Left lung (tissue), 4 donors: ENCODE measurements at regions not wholly inside any gene's neighbourhood (a gene's known extent, or its start where the extent isn't known, plus 50 kb on each side); places are given as distances from the start of the nearest gene placed in this dataset.

Experiments
- ATAC-seq: fragments of 200-7000 bp; cut with Tn5 transposase; one replicate; pipeline ENCODE4 v1.9.1; 2020; ENCODE audit warnings: moderate library complexity
- DNase-seq, 4 donors: peaks; one replicate each; pipeline ENCODE4 v3.0.0-alpha.2; 2013 to 2020
- H3K27ac ChIP-seq, 2 donors: fragments of 200-600 bp; sonication (generic) in 1 of 2; one replicate each; pipeline versions ENCODE4 v1.5.0 to v1.8.0; 2020 to 2021
- H3K27me3 ChIP-seq, 2 donors: fragments of 200-600 bp; sonication (generic) in 1 of 2; one replicate each; pipeline versions ENCODE4 v1.5.0 to v1.8.0; 2020 to 2021
- H3K36me3 ChIP-seq, 2 donors: fragments of 200-600 bp; sonication (generic) in 1 of 2; one replicate each; pipeline versions ENCODE4 v1.5.0 to v1.8.0; 2020 to 2021
- H3K4me1 ChIP-seq, 2 donors: fragments of 200-600 bp; one replicate each; pipeline ENCODE4 v1.8.0; 2021
- H3K4me3 ChIP-seq, 2 donors: fragments of 200-600 bp; sonication (generic) in 1 of 2; one replicate each; pipeline versions ENCODE4 v1.5.0 to v1.8.0; 2020 to 2021; ENCODE audit warnings: mild to moderate bottlenecking in 1 of 2
- H3K9me3 ChIP-seq, 2 donors: fragments of 200-600 bp; sonication (generic) in 1 of 2; one replicate each; pipeline versions ENCODE4 v1.5.0 to v1.8.0; 2020 to 2021
- CTCF ChIP-seq, 2 donors: fragments of 200-600 bp; sonication (generic) in 1 of 2; IDR thresholded peaks; one replicate each; pipeline versions ENCODE4 v1.5.0 to v1.8.0; 2021; ENCODE audit warnings: antibody characterized with exemption in 2 of 2
- intact Hi-C, 2 donors: fragments of 100-400 bp; cut with DNase I; formaldehyde crosslinking; loops; one replicate each; pipeline versions ENCODE4 v1.11.2 to v1.14.2; 2022
- donor health status: DM: no; HTN: yes; CAD: no.
- donor health status: DM: no; HTN: no; CAD: no.

GRCh38 chr2:30373881-30374302 is 73.2 kb upstream of the LCLAT1 start:
- no peaks in the 10 kb centered on the region for H3K36me3 ChIP-seq
- ATAC-seq (no peak), DNase-seq (no peak)
- intact Hi-C loops = no loop called here
- H3K27ac ChIP-seq = peak overlapping the region in 1 of 2 donors; percentile 23
- H3K4me1 ChIP-seq = no peaks in the 10 kb centered on the region
- H3K27me3 ChIP-seq = no peaks in the 10 kb centered on the region
- no peak overlapping the region for H3K4me3 ChIP-seq
- no peak for TF ChIP-seq CTCF (IDR thresholded peaks at IDR 0.05)
- H3K9me3 ChIP-seq = no peaks in the 10 kb centered on the region

- ATAC-seq = no peak
- Histone ChIP-seq H3K4me3 (no peak overlapping the region), H3K4me1 (no peaks in the 10 kb centered on the region), H3K36me3 (no peaks in the 10 kb centered on the region), H3K9me3 (no peaks in the 10 kb centered on the region), H3K27me3 (no peaks in the 10 kb centered on the region), H3K27ac (no peak overlapping the region)
- no peak for DNase-seq
- intact Hi-C loops = no loop called here
- no peak for TF ChIP-seq CTCF (IDR thresholded peaks at IDR 0.05)
These were observed 72.7 kb upstream of the LCLAT1 start for GRCh38 chr2:30374380-30374779.

GRCh38 chr2:30375915-30376314 is 71.1 kb upstream of the LCLAT1 start:
- Histone ChIP-seq H3K4me3 (no peak overlapping the region), H3K27ac (no peak overlapping the region), H3K27me3 (no peaks in the 10 kb centered on the region), H3K4me1 (no peaks in the 10 kb centered on the region), H3K9me3 (no peaks in the 10 kb centered on the region), H3K36me3 (no peaks in the 10 kb centered on the region)
- no peak for TF ChIP-seq CTCF (IDR thresholded peaks at IDR 0.05)
- DNase-seq = no peak
- intact Hi-C loops = no loop called here
- ATAC-seq = no peak

GRCh38 chr2:30379481-30379880 is 67.6 kb upstream of the LCLAT1 start:
- intact Hi-C loops = no loop called here

GRCh38 chr2:30380824-30381223 is 66.2 kb upstream of the LCLAT1 start:
- intact Hi-C loops = no loop called here
- no peak overlapping the region for H3K4me3 ChIP-seq
- H3K36me3 ChIP-seq = no peaks in the 10 kb centered on the region
- ATAC-seq = no peak
- DNase-seq = no peak
- TF ChIP-seq CTCF (IDR thresholded peaks at IDR 0.05) = no peak
- no peaks in the 10 kb centered on the region for H3K4me1 ChIP-seq
- H3K27me3 ChIP-seq = no peaks in the 10 kb centered on the region
- no peaks in the 10 kb centered on the region for H3K9me3 ChIP-seq
- H3K27ac ChIP-seq = no peak overlapping the region

More at GRCh38 chr2:30379481-30379880, 67.6 kb upstream of the LCLAT1 start:
- H3K4me1 ChIP-seq = no peaks in the 10 kb centered on the region
- no peaks in the 10 kb centered on the region for H3K27me3 ChIP-seq
- H3K36me3 ChIP-seq = no peaks in the 10 kb centered on the region
- TF ChIP-seq CTCF (IDR thresholded peaks at IDR 0.05) = no peak
- DNase-seq (no peak), ATAC-seq (no peak)
- H3K9me3 ChIP-seq = no peaks in the 10 kb centered on the region
- no peak overlapping the region for H3K4me3 ChIP-seq
- no peak overlapping the region for H3K27ac ChIP-seq
